HEK293 (cell line): ENCODE measurements at regions not wholly inside any gene's neighbourhood (a gene's known extent, or its start where the extent isn't known, plus 50 kb on each side); places are given as distances from the start of the nearest gene placed in this dataset.

Source experiments
- ZNF571 ChIP-seq: fragments of 450-650 bp; formaldehyde crosslinking; IDR thresholded peaks from 2 replicates; pipeline ENCODE4 v1.5.0; 2017; ENCODE audit warnings: missing biosample characterization, missing genetic modification characterization
- ZNF677 ChIP-seq: fragments of 450-650 bp; IDR thresholded peaks from 2 replicates; pipeline ENCODE4 v1.5.0; 2018; ENCODE audit warnings: missing biosample characterization, mild to moderate bottlenecking, missing genetic modification characterization, moderate library complexity
- ZNF791 ChIP-seq: fragments of 450-650 bp; formaldehyde crosslinking; IDR thresholded peaks from 2 replicates; pipeline ENCODE4 v1.5.1; 2016; ENCODE audit warnings: missing biosample characterization, missing genetic modification characterization
- TF ChIP-seq, protein P1 (sequence below): fragments of 450-650 bp; formaldehyde crosslinking; IDR thresholded peaks from 2 replicates; pipeline ENCODE4 v1.5.1; 2016; ENCODE audit warnings: missing biosample characterization, missing genetic modification characterization, borderline replicate concordance

- no peak for TF ChIP-seq ZNF791 (tag by site-specific recombination)
- no peak for TF ChIP-seq ZNF677 (tag by site-specific recombination)
- TF ChIP-seq, protein P1, sequence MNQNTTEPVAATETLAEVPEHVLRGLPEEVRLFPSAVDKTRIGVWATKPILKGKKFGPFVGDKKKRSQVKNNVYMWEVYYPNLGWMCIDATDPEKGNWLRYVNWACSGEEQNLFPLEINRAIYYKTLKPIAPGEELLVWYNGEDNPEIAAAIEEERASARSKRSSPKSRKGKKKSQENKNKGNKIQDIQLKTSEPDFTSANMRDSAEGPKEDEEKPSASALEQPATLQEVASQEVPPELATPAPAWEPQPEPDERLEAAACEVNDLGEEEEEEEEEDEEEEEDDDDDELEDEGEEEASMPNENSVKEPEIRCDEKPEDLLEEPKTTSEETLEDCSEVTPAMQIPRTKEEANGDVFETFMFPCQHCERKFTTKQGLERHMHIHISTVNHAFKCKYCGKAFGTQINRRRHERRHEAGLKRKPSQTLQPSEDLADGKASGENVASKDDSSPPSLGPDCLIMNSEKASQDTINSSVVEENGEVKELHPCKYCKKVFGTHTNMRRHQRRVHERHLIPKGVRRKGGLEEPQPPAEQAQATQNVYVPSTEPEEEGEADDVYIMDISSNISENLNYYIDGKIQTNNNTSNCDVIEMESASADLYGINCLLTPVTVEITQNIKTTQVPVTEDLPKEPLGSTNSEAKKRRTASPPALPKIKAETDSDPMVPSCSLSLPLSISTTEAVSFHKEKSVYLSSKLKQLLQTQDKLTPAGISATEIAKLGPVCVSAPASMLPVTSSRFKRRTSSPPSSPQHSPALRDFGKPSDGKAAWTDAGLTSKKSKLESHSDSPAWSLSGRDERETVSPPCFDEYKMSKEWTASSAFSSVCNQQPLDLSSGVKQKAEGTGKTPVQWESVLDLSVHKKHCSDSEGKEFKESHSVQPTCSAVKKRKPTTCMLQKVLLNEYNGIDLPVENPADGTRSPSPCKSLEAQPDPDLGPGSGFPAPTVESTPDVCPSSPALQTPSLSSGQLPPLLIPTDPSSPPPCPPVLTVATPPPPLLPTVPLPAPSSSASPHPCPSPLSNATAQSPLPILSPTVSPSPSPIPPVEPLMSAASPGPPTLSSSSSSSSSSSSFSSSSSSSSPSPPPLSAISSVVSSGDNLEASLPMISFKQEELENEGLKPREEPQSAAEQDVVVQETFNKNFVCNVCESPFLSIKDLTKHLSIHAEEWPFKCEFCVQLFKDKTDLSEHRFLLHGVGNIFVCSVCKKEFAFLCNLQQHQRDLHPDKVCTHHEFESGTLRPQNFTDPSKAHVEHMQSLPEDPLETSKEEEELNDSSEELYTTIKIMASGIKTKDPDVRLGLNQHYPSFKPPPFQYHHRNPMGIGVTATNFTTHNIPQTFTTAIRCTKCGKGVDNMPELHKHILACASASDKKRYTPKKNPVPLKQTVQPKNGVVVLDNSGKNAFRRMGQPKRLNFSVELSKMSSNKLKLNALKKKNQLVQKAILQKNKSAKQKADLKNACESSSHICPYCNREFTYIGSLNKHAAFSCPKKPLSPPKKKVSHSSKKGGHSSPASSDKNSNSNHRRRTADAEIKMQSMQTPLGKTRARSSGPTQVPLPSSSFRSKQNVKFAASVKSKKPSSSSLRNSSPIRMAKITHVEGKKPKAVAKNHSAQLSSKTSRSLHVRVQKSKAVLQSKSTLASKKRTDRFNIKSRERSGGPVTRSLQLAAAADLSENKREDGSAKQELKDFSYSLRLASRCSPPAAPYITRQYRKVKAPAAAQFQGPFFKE (tag by site-specific recombination): no peak
- no peak for TF ChIP-seq ZNF571 (tag by site-specific recombination)
These were observed 240.9 kb downstream of the TUSC7 start for GRCh38 chr3:116950301-116951055.
